ENCODE measurements at regions not wholly inside any gene's neighbourhood (a gene's known extent, or its start where the extent isn't known, plus 50 kb on each side); places are given as distances from the start of the nearest gene placed in this dataset.

DNA sequence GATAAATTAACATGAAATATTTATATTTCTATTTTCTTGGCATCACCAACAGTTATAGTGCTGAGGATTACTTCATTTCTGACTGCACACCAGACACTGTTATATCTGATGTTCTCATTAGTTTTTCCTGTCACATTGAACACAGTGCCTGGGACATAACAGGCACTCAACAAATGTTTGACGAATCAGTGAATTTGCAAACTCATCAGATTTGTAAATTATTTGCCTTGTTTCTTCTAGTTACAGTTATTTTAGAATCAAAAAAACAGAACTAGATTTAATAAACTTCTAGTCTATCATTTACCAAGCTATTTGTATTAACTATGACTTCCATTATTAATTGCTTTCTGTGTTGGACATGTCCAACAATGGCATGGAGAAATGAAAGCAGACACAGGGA is 483.3 kb downstream of the KLHL13 start:
- TF ChIP-seq, protein P1, sequence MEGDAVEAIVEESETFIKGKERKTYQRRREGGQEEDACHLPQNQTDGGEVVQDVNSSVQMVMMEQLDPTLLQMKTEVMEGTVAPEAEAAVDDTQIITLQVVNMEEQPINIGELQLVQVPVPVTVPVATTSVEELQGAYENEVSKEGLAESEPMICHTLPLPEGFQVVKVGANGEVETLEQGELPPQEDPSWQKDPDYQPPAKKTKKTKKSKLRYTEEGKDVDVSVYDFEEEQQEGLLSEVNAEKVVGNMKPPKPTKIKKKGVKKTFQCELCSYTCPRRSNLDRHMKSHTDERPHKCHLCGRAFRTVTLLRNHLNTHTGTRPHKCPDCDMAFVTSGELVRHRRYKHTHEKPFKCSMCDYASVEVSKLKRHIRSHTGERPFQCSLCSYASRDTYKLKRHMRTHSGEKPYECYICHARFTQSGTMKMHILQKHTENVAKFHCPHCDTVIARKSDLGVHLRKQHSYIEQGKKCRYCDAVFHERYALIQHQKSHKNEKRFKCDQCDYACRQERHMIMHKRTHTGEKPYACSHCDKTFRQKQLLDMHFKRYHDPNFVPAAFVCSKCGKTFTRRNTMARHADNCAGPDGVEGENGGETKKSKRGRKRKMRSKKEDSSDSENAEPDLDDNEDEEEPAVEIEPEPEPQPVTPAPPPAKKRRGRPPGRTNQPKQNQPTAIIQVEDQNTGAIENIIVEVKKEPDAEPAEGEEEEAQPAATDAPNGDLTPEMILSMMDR (IDR thresholded peaks at IDR 0.05) = no peak
- no peak for TF ChIP-seq POLR2A (IDR thresholded peaks at IDR 0.05)
